IPS-15b (cell line): ENCODE measurements at regions not wholly inside any gene's neighbourhood (a gene's known extent, or its start where the extent isn't known, plus 50 kb on each side); places are given as distances from the start of the nearest gene placed in this dataset.

ENCODE experiments used
- H3K27me3 ChIP-seq: one replicate; pipeline ENCODE4 v1.6.1; 2013; ENCODE audit warnings: low read length; ENCODE audit not compliant: control insufficient read depth, insufficient read depth
- H3K36me3 ChIP-seq: one replicate; pipeline ENCODE4 v1.6.1; 2013; ENCODE audit warnings: low read length; ENCODE audit not compliant: control insufficient read depth, insufficient read depth
- H3K4me1 ChIP-seq: one replicate; pipeline ENCODE4 v1.6.1; 2013; ENCODE audit warnings: mild to moderate bottlenecking, low read length; ENCODE audit not compliant: control insufficient read depth, insufficient read depth
- H3K4me3 ChIP-seq: one replicate; pipeline ENCODE4 v1.5.1; 2013; ENCODE audit warnings: low read depth, low read length
- H3K9ac ChIP-seq: one replicate; pipeline ENCODE4 v1.6.1; 2013; ENCODE audit warnings: low read depth, mild to moderate bottlenecking, low read length
- H3K9me3 ChIP-seq: one replicate; pipeline ENCODE4 v1.6.1; 2013; ENCODE audit warnings: mild to moderate bottlenecking, low read length; ENCODE audit not compliant: control insufficient read depth, insufficient read depth

DNA sequence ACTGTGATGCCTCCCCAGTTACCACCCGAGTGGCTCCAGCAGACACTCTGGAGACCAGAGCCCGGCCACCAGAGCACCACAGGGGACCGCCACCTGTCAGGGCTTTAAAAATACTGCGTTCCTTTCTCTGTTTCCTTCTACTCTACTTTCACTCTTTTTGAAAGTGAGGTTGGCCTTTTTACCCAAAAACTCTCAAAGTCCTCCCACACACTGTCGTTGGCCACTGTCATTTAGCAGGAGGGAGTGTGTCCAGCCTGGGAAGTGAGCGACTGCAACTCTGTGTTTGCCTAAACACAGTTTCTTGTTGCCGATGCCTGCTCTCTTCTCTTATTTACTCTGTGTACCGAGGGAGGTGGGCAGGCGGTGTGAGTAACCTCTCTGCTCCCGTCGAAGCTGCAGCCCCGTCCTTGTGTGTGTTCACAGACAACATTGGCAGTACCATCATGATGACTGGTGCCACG lies 90.8 kb upstream of the CLDN5 start:
- Histone ChIP-seq H3K27me3 (no peaks in the 10 kb centered on the region), H3K4me1 (peaks cover 14% of the 10 kb centered on the region)

GRCh38 chr22:19615867-19616581 lies 91.8 kb upstream of the CLDN5 start:
- Histone ChIP-seq H3K27me3 (no peaks in the 10 kb centered on the region), H3K4me1 (peaks cover 12% of the 10 kb centered on the region), H3K9ac (no peak overlapping the region)

More for the DNA sequence above, 90.8 kb upstream of the CLDN5 start:
- H3K36me3 ChIP-seq: no peaks in the 10 kb centered on the region
- H3K9ac ChIP-seq: no peak overlapping the region
- no peak overlapping the region for H3K4me3 ChIP-seq
- H3K9me3 ChIP-seq: no peaks in the 10 kb centered on the region

GRCh38 chr22:19619144-19620009 lies 94.9 kb upstream of the SEPTIN5 start:
- no peak overlapping the region for H3K4me3 ChIP-seq
- no peaks in the 10 kb centered on the region for H3K36me3 ChIP-seq
- H3K4me1 ChIP-seq: peaks cover 22% of the 10 kb centered on the region
- no peaks in the 10 kb centered on the region for H3K9me3 ChIP-seq
- no peak overlapping the region for H3K9ac ChIP-seq
- H3K27me3 ChIP-seq: no peaks in the 10 kb centered on the region

More at GRCh38 chr22:19615867-19616581, 91.8 kb upstream of the CLDN5 start:
- no peaks in the 10 kb centered on the region for H3K9me3 ChIP-seq
- H3K4me3 ChIP-seq: no peak overlapping the region
- no peaks in the 10 kb centered on the region for H3K36me3 ChIP-seq

DNA sequence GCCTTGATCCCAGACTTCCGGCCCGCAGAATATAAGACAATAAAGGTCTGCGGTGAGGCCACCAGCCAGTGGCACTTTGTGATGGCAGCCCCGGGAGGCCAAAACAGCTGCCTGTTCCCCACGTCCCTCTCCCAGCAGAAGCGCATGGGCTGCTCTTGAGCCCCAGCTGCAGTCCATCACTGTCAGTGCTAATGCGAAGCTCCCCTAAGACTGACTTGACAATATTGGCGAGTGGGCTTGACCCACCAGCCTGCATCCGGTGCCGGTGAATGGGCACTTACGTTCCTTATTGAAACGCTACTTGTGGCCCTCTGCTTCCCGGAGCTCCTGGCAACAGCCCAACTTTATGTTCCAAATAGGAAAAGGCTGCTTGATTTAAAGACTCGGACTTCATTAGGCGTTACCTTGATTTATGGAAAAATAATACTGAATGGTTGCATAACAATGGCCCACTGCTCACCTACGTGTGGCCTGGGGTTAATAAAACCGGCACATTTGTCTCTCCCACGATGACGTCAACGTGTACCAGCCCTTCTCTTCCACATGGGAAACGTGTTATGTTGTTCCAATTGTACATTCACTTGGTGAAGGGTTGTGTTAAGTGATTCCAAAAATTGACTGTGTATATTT lies 93.4 kb upstream of the SEPTIN5 start:
- Histone ChIP-seq H3K36me3 (no peaks in the 10 kb centered on the region), H3K4me1 (peaks cover 23% of the 10 kb centered on the region), H3K27me3 (no peaks in the 10 kb centered on the region), H3K4me3 (no peak overlapping the region), H3K9me3 (no peaks in the 10 kb centered on the region), H3K9ac (no peak overlapping the region)

DNA sequence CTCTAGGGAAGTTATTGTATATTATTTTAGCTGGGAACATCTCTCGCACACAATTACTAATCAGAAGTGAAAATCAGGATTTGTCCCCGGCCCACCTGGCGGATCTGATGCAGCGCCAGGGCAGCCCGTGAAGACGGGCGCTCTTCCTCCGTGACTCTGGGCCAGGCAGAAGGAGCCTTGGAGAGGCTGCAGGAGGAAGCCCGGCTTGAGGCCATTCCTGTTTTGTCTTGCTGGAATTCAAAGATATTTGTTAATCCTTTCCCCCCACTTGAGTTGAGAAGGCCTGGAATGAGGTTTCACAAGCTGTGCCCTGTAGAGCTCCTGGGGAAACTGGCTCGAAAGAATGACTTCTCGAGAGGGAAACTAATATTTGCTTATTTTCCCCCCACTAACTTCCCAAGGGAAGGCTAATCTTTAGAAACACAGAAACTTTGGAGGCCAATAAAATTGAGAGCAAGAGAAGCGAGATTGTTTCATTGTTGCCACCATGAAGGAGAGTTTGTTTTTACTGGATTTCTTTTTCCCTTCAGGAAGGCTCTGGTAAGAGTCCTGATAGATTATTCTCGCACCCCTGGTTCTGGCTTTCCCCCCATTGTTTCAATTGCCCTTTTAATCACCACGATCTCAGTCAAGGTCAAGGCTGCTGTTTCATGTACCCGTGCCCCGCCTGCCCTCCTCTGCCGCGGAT lies 92.8 kb upstream of the SEPTIN5 start:
- Histone ChIP-seq H3K9me3 (no peaks in the 10 kb centered on the region), H3K9ac (no peak overlapping the region), H3K4me3 (no peak overlapping the region), H3K4me1 (peaks cover 26% of the 10 kb centered on the region), H3K36me3 (no peaks in the 10 kb centered on the region), H3K27me3 (no peaks in the 10 kb centered on the region)

GRCh38 chr22:19622061-19622441 lies 92.3 kb upstream of the SEPTIN5 start:
- Histone ChIP-seq H3K9me3 (no peaks in the 10 kb centered on the region), H3K36me3 (no peaks in the 10 kb centered on the region), H3K9ac (no peak overlapping the region), H3K4me1 (peaks cover 24% of the 10 kb centered on the region), H3K4me3 (no peak overlapping the region), H3K27me3 (no peaks in the 10 kb centered on the region)

DNA sequence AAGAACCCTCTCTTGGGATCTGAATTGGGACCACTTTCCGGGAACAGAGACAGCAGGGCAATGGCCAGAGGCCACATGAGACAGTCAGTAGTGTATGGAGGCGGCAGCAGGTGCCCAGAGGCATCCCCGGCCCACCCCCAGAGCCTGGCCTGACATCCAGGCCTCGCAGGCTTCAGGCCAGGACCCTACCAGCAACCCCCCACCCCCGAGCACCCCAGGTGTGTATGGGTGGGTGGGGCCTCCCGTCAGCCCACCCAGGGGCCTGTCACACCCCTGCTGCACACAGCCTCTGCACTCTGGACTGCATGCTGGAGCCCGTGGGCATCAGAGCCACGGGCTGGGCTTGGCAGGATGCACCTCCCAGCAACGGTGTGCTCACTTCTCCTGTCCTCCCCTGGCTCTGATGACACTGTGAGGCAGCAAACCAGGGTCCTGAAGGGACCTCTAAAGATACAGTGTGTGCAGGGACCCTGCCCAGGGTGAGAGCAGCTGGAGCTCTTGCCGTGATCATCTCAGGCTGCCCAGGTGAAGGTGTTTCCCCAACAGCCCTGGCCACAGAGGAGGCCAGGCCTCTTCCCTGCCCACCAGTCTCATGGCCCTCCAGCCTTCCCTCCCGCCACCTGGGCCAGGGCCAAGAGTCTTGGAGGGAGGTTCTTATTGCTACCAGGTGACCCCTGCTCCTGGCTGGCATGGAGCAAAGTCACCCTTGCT lies 88.8 kb upstream of the SEPTIN5 start:
- H3K4me3 ChIP-seq: no peak overlapping the region
- H3K27me3 ChIP-seq: no peaks in the 10 kb centered on the region
- peaks cover 22% of the 10 kb centered on the region for H3K4me1 ChIP-seq
- no peaks in the 10 kb centered on the region for H3K9me3 ChIP-seq
- no peaks in the 10 kb centered on the region for H3K36me3 ChIP-seq
- H3K9ac ChIP-seq: no peak overlapping the region

GRCh38 chr22:19626042-19626587 lies 88.2 kb upstream of the SEPTIN5 start:
- no peaks in the 10 kb centered on the region for H3K36me3 ChIP-seq
- peaks cover 22% of the 10 kb centered on the region for H3K4me1 ChIP-seq

DNA sequence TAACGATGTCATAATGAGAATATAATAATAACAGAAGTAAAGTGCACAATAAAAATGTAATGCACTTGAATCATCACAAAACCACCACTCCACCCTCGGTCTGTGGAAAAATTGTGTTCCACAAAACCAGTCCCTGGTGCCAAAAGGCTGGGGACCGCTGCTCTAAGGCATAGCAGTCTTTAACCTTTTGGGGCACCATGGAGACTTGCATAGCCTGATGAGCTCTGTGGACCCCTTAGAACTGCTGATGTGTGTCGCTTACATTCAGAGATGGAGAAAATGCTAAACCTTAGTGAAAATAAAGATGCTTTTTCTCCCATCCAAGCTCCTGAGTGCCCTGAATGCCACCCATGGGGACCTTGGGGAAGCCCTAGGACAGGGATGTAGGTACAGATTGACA lies 87.6 kb upstream of the SEPTIN5 start:
- Histone ChIP-seq H3K9ac (no peak overlapping the region), H3K36me3 (no peaks in the 10 kb centered on the region), H3K9me3 (no peaks in the 10 kb centered on the region), H3K4me3 (no peak overlapping the region), H3K27me3 (no peaks in the 10 kb centered on the region), H3K4me1 (peaks cover 19% of the 10 kb centered on the region)

More at GRCh38 chr22:19626042-19626587, 88.2 kb upstream of the SEPTIN5 start:
- Histone ChIP-seq H3K9me3 (no peaks in the 10 kb centered on the region), H3K9ac (no peak overlapping the region), H3K27me3 (no peaks in the 10 kb centered on the region), H3K4me3 (no peak overlapping the region)

GRCh38 chr22:19628038-19628776 lies 86.1 kb upstream of the SEPTIN5 start:
- peaks cover 11% of the 10 kb centered on the region for H3K4me1 ChIP-seq
- H3K36me3 ChIP-seq: no peaks in the 10 kb centered on the region
- H3K27me3 ChIP-seq: no peaks in the 10 kb centered on the region
- no peak overlapping the region for H3K4me3 ChIP-seq
- no peak overlapping the region for H3K9ac ChIP-seq
- H3K9me3 ChIP-seq: no peaks in the 10 kb centered on the region
